A549 (cell line): ENCODE measurements at regions not wholly inside any gene's neighbourhood (a gene's known extent, or its start where the extent isn't known, plus 50 kb on each side); places are given as distances from the start of the nearest gene placed in this dataset.

Source experiments
- ATAC-seq, 2 experiments: fragments of 200-7000 bp in 1 of 2; fragments of >200 bp in 1 of 2; cut with Nextera tagmentation in 1 of 2; cut with Tn5 transposase in 1 of 2; 3 replicates each; pipeline versions ENCODE4 v1.8.0 to v1.9.1; 2018 to 2020; ENCODE audit warnings: mild to moderate bottlenecking in 1 of 2, moderate library complexity in 1 of 2
- CTCF ChIA-PET: fragments of 300-600 bp; sonication (Branson Sonifier 250); formaldehyde crosslinking; extraction: SDS; loops from one replicate; lab custom pipeline; 2021; ENCODE audit warnings: antibody characterized with exemption, inconsistent platforms; lab: Yijun Ruan, JAX
- POLR2A ChIA-PET: fragments of 350-600 bp; formaldehyde crosslinking; extraction: SDS; loops from one replicate; lab custom pipeline; 2021; ENCODE audit warnings: antibody characterized with exemption, inconsistent platforms; lab: Yijun Ruan, JAX
- DNase-seq, 2 experiments: peaks; one replicate each; pipeline versions ENCODE4 v3.0.0 to v3.0.0-alpha.2; 2011 to 2016; ENCODE audit warnings: low read depth in 1 of 2, low spot score in 1 of 2
- FAIRE-seq: peaks from 2 replicates; lab custom pipeline; 2011; peaks lifted over from hg19 to GRCh38; lab: Jason Lieb, UNC
- H3K27ac ChIP-seq, 2 experiments: fragments of >200 bp; sonication (Bioruptor Twin); formaldehyde crosslinking; 3 replicates each; pipeline ENCODE4 v1.5.1; 2016 to 2017
- H3K4me1 ChIP-seq: fragments of >200 bp; sonication (Bioruptor Twin); formaldehyde crosslinking; 3 replicates; pipeline ENCODE4 v1.6.1; 2016
- H3K4me2 ChIP-seq: fragments of >200 bp; sonication (Bioruptor Twin); formaldehyde crosslinking; 3 replicates; pipeline ENCODE4 v1.6.1; 2016
- H3K4me3 ChIP-seq: fragments of >200 bp; sonication (Bioruptor Twin); formaldehyde crosslinking; 3 replicates; pipeline ENCODE4 v1.5.1; 2016
- H3K9me3 ChIP-seq: fragments of >200 bp; sonication (Bioruptor Twin); formaldehyde crosslinking; 3 replicates; pipeline ENCODE4 v1.6.1; 2016
- CHD2 ChIP-seq: fragments of 150-350 bp; IDR thresholded peaks from 2 replicates; pipeline ENCODE4 v1.6.1; 2014; ENCODE audit warnings: low read length; ENCODE audit not compliant: partially characterized antibody
- EP300 ChIP-seq, 2 experiments: fragments of >200 bp; sonication (Bioruptor Twin); formaldehyde crosslinking; IDR thresholded peaks; 2 replicates in 1 of 2; 3 replicates in 1 of 2; pipeline ENCODE4 v1.6.1; 2016 to 2017
- JUNB ChIP-seq: fragments of >200 bp; sonication (Bioruptor Twin); formaldehyde crosslinking; IDR thresholded peaks from 2 replicates; pipeline ENCODE4 v1.6.1; 2016
- KDM5A ChIP-seq: fragments of 200-600 bp; sonication (generic); IDR thresholded peaks from 2 replicates; pipeline ENCODE4 v1.6.1; 2016; ENCODE audit warnings: antibody characterized with exemption, mild to moderate bottlenecking
- MAFK ChIP-seq: fragments of 450-650 bp; IDR thresholded peaks from 2 replicates; pipeline ENCODE4 v1.6.1; 2014; ENCODE audit not compliant: partially characterized antibody
- MAZ ChIP-seq: fragments of 150-350 bp; IDR thresholded peaks from 2 replicates; pipeline ENCODE4 v1.6.1; 2014; ENCODE audit warnings: antibody characterized with exemption, low read depth, low read length, borderline replicate concordance
- NPAS2 ChIP-seq: fragments of 250-450 bp; sonication (Bioruptor Pico); IDR thresholded peaks from 2 replicates; pipeline ENCODE4 v1.8.0; 2022; ENCODE audit warnings: mild to moderate bottlenecking, moderate library complexity, borderline replicate concordance
- POLR2AphosphoS2 ChIP-seq: conservative IDR thresholded peaks from 2 replicates; pipeline ENCODE4 v1.6.1; 2012; ENCODE audit warnings: low read length, improper control_type of control experiment, inconsistent platforms
- ZFP36 ChIP-seq: fragments of 450-650 bp; IDR thresholded peaks from 2 replicates; pipeline ENCODE4 v1.6.1; 2014; ENCODE audit warnings: borderline replicate concordance; ENCODE audit not compliant: partially characterized antibody
- WGBS: methylation state at CpG from one replicate; pipeline ENCODE4 v1.1.6; 2017; ENCODE audit errors: missing lambda C conversion rate; 5-methylcytosine and 5-hydroxymethylcytosine counted together
- small RNA-seq, 6 experiments: library from RNA; depleted of rRNA; stranded (forward); fragments of <200 nt; gene quantifications; one replicate each; pipeline ENCODE3, GENCODE V24; 2012
- TF ChIP-seq, protein P1 (sequence below): fragments of 150-350 bp; IDR thresholded peaks from 2 replicates; pipeline ENCODE4 v1.6.1; 2014; ENCODE audit warnings: low read depth, mild to moderate bottlenecking, low read length
- TF ChIP-seq, protein P2 (sequence below): fragments of >200 bp; sonication (Bioruptor Twin); formaldehyde crosslinking; IDR thresholded peaks from 3 replicates; pipeline ENCODE4 v1.5.1; 2016
- TF ChIP-seq, protein P3 (sequence below): fragments of 200-600 bp; sonication (generic); IDR thresholded peaks from 2 replicates; pipeline ENCODE4 v1.6.1; 2016; ENCODE audit warnings: antibody characterized with exemption, mild to moderate bottlenecking, moderate library complexity
- TF ChIP-seq, protein P4 (sequence below): fragments of >200 bp; sonication (Bioruptor Twin); formaldehyde crosslinking; IDR thresholded peaks from 2 replicates; pipeline ENCODE4 v1.6.1; 2016
- TF ChIP-seq, protein P5 (sequence below): IDR thresholded peaks from 2 replicates; pipeline ENCODE4 v1.6.1; 2012; ENCODE audit warnings: low read depth, borderline replicate concordance

DNA sequence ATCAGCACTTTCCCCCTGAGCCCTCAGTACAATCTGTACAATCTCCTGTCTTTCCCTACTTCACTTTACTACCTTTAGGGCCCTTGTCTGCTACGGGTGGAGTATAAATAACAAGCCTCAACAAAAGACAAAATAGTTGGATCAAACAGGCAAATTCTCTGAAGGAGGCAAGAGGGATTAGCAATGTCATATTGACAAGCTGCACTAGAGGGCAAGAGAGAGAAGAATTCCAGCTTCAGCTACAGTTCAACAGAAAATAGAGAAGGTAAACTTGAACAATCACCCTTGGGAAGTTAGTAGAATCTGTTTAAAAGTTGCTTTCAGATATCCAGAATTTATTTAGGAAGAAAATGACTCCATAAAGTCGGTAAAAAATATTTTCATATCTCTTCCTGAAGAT is 68.4 kb upstream of the IZUMO3 start:
- TF ChIP-seq, protein P1, sequence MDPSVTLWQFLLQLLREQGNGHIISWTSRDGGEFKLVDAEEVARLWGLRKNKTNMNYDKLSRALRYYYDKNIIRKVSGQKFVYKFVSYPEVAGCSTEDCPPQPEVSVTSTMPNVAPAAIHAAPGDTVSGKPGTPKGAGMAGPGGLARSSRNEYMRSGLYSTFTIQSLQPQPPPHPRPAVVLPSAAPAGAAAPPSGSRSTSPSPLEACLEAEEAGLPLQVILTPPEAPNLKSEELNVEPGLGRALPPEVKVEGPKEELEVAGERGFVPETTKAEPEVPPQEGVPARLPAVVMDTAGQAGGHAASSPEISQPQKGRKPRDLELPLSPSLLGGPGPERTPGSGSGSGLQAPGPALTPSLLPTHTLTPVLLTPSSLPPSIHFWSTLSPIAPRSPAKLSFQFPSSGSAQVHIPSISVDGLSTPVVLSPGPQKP, result no peak
- TF ChIP-seq NPAS2 (no peak), JUNB (no peak), MAZ (no peak), MAFK (no peak), KDM5A (no peak)
- TF ChIP-seq, protein P2, sequence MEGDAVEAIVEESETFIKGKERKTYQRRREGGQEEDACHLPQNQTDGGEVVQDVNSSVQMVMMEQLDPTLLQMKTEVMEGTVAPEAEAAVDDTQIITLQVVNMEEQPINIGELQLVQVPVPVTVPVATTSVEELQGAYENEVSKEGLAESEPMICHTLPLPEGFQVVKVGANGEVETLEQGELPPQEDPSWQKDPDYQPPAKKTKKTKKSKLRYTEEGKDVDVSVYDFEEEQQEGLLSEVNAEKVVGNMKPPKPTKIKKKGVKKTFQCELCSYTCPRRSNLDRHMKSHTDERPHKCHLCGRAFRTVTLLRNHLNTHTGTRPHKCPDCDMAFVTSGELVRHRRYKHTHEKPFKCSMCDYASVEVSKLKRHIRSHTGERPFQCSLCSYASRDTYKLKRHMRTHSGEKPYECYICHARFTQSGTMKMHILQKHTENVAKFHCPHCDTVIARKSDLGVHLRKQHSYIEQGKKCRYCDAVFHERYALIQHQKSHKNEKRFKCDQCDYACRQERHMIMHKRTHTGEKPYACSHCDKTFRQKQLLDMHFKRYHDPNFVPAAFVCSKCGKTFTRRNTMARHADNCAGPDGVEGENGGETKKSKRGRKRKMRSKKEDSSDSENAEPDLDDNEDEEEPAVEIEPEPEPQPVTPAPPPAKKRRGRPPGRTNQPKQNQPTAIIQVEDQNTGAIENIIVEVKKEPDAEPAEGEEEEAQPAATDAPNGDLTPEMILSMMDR, result no peak
- TF ChIP-seq, protein P3, sequence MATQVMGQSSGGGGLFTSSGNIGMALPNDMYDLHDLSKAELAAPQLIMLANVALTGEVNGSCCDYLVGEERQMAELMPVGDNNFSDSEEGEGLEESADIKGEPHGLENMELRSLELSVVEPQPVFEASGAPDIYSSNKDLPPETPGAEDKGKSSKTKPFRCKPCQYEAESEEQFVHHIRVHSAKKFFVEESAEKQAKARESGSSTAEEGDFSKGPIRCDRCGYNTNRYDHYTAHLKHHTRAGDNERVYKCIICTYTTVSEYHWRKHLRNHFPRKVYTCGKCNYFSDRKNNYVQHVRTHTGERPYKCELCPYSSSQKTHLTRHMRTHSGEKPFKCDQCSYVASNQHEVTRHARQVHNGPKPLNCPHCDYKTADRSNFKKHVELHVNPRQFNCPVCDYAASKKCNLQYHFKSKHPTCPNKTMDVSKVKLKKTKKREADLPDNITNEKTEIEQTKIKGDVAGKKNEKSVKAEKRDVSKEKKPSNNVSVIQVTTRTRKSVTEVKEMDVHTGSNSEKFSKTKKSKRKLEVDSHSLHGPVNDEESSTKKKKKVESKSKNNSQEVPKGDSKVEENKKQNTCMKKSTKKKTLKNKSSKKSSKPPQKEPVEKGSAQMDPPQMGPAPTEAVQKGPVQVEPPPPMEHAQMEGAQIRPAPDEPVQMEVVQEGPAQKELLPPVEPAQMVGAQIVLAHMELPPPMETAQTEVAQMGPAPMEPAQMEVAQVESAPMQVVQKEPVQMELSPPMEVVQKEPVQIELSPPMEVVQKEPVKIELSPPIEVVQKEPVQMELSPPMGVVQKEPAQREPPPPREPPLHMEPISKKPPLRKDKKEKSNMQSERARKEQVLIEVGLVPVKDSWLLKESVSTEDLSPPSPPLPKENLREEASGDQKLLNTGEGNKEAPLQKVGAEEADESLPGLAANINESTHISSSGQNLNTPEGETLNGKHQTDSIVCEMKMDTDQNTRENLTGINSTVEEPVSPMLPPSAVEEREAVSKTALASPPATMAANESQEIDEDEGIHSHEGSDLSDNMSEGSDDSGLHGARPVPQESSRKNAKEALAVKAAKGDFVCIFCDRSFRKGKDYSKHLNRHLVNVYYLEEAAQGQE, result no peak
- H3K27ac ChIP-seq, result no peak overlapping the region
- DNase-seq, result no peak
- POLR2A ChIA-PET, result no interaction called here
- no peak overlapping the region for H3K4me2 ChIP-seq
- ATAC-seq, result no peak
- H3K4me1 ChIP-seq, result no peaks in the 10 kb centered on the region
- FAIRE-seq, result no peak
- 2% methylated on average over 2 of the region's 2 CpGs for WGBS
- no peaks in the 10 kb centered on the region for H3K9me3 ChIP-seq
- no peak overlapping the region for H3K4me3 ChIP-seq
- CTCF ChIA-PET, result no interaction called here

DNA sequence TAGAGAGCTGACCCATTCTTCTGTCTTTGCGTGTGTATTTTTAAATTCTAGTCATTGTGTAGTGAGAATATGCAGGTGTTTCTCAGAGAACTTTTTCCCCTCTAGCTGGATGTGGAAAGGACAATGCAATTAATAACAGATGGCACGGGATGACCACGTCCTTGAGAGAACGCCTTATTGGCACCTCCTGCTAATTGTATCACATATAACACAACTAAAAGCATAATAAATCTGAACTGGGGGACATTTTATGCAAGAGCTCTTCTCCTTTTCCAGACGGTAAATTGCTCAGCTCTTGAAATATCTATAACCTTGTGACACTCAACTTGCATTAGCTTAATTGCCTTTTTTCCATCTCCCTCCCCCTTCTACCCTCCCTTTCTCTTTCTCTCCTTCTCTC is 62.9 kb upstream of the IZUMO3 start:
- ATAC-seq (no peak), DNase-seq (no peak)
- H3K9me3 ChIP-seq, result no peaks in the 10 kb centered on the region; the same call in 2 of the 3 replicates
- WGBS, result 35% methylated on average over 5 of the region's 5 CpGs
- no peak overlapping the region for H3K27ac ChIP-seq
- no peaks in the 10 kb centered on the region for H3K4me1 ChIP-seq
- POLR2A ChIA-PET, result no interaction called here
- no peak for TF ChIP-seq EP300 (IDR thresholded peaks at IDR 0.05)
- TF ChIP-seq ZFP36, result no peak
- no peak for TF ChIP-seq CHD2
- TF ChIP-seq, protein P4, sequence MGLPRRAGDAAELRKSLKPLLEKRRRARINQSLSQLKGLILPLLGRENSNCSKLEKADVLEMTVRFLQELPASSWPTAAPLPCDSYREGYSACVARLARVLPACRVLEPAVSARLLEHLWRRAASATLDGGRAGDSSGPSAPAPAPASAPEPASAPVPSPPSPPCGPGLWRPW, result no peak
- TF ChIP-seq POLR2AphosphoS2, result no peak
- TF ChIP-seq, all 56 proteins: peak for 0
- Histone ChIP-seq H3K4me3 (no peak overlapping the region), H3K4me2 (no peak overlapping the region)
- CTCF ChIA-PET, result no interaction called here
- FAIRE-seq, result no peak

DNA sequence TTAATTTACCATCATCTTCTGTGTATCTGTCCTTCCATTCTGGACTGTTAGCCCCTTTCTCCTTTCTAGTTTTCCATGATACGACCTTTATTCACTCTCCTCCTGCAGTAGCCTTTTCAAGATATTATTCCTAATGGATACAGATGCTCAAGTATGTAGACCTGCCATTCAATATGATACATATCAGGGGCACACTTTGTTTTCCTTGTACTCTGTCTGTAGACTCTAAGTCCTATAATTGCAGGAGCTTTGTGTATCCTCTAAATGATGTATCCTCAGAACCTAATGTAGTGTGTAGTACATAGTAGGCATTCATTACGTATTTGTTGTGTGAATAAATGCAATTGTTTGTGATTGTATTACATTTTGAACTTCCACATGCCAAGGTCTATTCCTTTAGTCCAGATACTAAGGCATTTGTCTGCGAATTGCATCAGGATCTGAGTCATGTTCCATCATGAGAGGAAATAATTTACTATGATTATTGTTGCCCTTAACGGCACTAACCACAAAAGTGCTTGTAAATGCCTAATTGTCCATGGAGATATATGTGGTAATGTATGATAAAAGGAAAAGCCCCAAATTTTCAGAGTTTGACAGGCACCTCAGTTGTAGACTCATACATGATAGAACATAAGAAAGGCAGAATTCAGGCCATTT is 57.1 kb upstream of the IZUMO3 start:
- Histone ChIP-seq H3K27ac (no peak overlapping the region), H3K4me3 (no peak overlapping the region)
- POLR2A ChIA-PET, result no interaction called here
- FAIRE-seq, result no peak
- TF ChIP-seq, protein P5, sequence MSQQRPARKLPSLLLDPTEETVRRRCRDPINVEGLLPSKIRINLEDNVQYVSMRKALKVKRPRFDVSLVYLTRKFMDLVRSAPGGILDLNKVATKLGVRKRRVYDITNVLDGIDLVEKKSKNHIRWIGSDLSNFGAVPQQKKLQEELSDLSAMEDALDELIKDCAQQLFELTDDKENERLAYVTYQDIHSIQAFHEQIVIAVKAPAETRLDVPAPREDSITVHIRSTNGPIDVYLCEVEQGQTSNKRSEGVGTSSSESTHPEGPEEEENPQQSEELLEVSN, result no peak
- TF ChIP-seq, all 56 proteins: peak for 0
- DNase-seq (no peak), ATAC-seq (no peak)
- Histone ChIP-seq H3K4me2 (no peak overlapping the region), H3K9me3 (no peaks in the 10 kb centered on the region; the same call in 2 of the 3 replicates), H3K4me1 (no peaks in the 10 kb centered on the region)
- CTCF ChIA-PET, result no interaction called here
- 2% methylated on average over 4 of the region's 4 CpGs for WGBS

Small RNAs in the stretch of these regions (small RNA-seq; reads per million reads assigned to genes)
- 0 reads per million in 6 experiments for gene RMRPP5
